ENCODE measurements at regions not wholly inside any gene's neighbourhood (a gene's known extent, or its start where the extent isn't known, plus 50 kb on each side); places are given as distances from the start of the nearest gene placed in this dataset.

GRCh38 chr4:123317211-123317610 lies 79.4 kb upstream of the SPRY1 start:
- TF ChIP-seq CTCF (IDR thresholded peaks at IDR 0.05) (no peak), POLR2A (IDR thresholded peaks at IDR 0.05) (no peak)
